SK-N-SH treated with all-trans-retinoic acid at 6 μM for 48 hours (cell line): ENCODE measurements at regions not wholly inside any gene's neighbourhood (a gene's known extent, or its start where the extent isn't known, plus 50 kb on each side); places are given as distances from the start of the nearest gene placed in this dataset.
"Not testable (repeated sequence)": the region's sequence is repeated elsewhere in the genome, so short reads cannot be mapped to it uniquely, and the experiment has no call there.

ENCODE experiments used
- ATAC-seq: fragments of 200-7000 bp; cut with Tn5 transposase; 3 replicates; pipeline ENCODE4 v1.9.1; 2020; ENCODE audit warnings: mild to moderate bottlenecking, moderate library complexity
- ARNTL ChIP-seq: fragments of 450-650 bp; formaldehyde crosslinking; IDR thresholded peaks from 2 replicates; pipeline ENCODE4 v1.5.0; 2020; ENCODE audit warnings: low read depth, mild to moderate bottlenecking, moderate library complexity, borderline replicate concordance
- CSDC2 ChIP-seq: fragments of 250-450 bp; sonication (Bioruptor Pico); IDR thresholded peaks from 2 replicates; pipeline ENCODE4 v1.5.0; 2020; ENCODE audit warnings: mild to moderate bottlenecking, moderate library complexity
- ESRRG ChIP-seq: fragments of 250-450 bp; sonication (Bioruptor Pico); IDR thresholded peaks from 2 replicates; pipeline ENCODE4 v1.6.1; 2021; ENCODE audit warnings: mild to moderate bottlenecking
- GLIS3 ChIP-seq: fragments of 250-450 bp; sonication (Bioruptor Pico); IDR thresholded peaks from 2 replicates; pipeline ENCODE4 v1.5.0; 2020; ENCODE audit warnings: mild to moderate bottlenecking, moderate library complexity
- ISL1 ChIP-seq: fragments of 250-450 bp; sonication (Bioruptor Pico); IDR thresholded peaks from 2 replicates; pipeline ENCODE4 v2.1.2; 2022; ENCODE audit warnings: mild to moderate bottlenecking, moderate library complexity
- RARB ChIP-seq: fragments of 250-450 bp; sonication (Bioruptor Pico); IDR thresholded peaks from 2 replicates; pipeline ENCODE4 v1.8.0; 2021; ENCODE audit warnings: mild to moderate bottlenecking, moderate library complexity
- SNAI2 ChIP-seq: fragments of 250-450 bp; sonication (Bioruptor Pico); IDR thresholded peaks from 2 replicates; pipeline ENCODE4 v1.5.0; 2020; ENCODE audit warnings: mild to moderate bottlenecking, moderate library complexity
- TCF4 ChIP-seq: fragments of 250-450 bp; sonication (Bioruptor Pico); IDR thresholded peaks from 2 replicates; pipeline ENCODE4 v1.8.0; 2021; ENCODE audit warnings: mild to moderate bottlenecking, moderate library complexity, borderline replicate concordance
- TOX ChIP-seq: fragments of 250-450 bp; sonication (Bioruptor Pico); IDR thresholded peaks from 2 replicates; pipeline ENCODE4 v1.8.0; 2021; ENCODE audit warnings: mild to moderate bottlenecking, moderate library complexity, borderline replicate concordance
- ZC3H10 ChIP-seq: fragments of 250-450 bp; sonication (Bioruptor Pico); IDR thresholded peaks from 2 replicates; pipeline ENCODE4 v1.5.1; 2021; ENCODE audit warnings: mild to moderate bottlenecking, moderate library complexity
- ZFP3 ChIP-seq: fragments of 250-450 bp; sonication (Bioruptor Pico); IDR thresholded peaks from 2 replicates; pipeline ENCODE4 v1.5.0; 2020; ENCODE audit warnings: mild to moderate bottlenecking, moderate library complexity
- ZFP30 ChIP-seq: fragments of 450-650 bp; formaldehyde crosslinking; IDR thresholded peaks from 2 replicates; pipeline ENCODE4 v1.5.0; 2022; ENCODE audit warnings: mild to moderate bottlenecking, moderate library complexity
- ZNF565 ChIP-seq: fragments of 450-650 bp; formaldehyde crosslinking; conservative IDR thresholded peaks from 2 replicates; pipeline ENCODE4 v1.5.0; 2020; ENCODE audit warnings: low read depth, mild to moderate bottlenecking, moderate library complexity
- ZNF70 ChIP-seq: fragments of 450-650 bp; formaldehyde crosslinking; IDR thresholded peaks from 2 replicates; pipeline ENCODE4 v1.5.0; 2020; ENCODE audit warnings: mild to moderate bottlenecking, moderate library complexity
- ZNF8 ChIP-seq: fragments of 450-650 bp; formaldehyde crosslinking; IDR thresholded peaks from 2 replicates; pipeline ENCODE4 v1.5.0; 2020; ENCODE audit warnings: mild to moderate bottlenecking, moderate library complexity
- TF ChIP-seq, protein P1 (sequence below): fragments of 250-450 bp; sonication (Bioruptor Pico); IDR thresholded peaks from 2 replicates; pipeline ENCODE4 v1.8.0; 2021; ENCODE audit warnings: low read depth, mild to moderate bottlenecking, moderate library complexity, borderline replicate concordance
- TF ChIP-seq, protein P2 (sequence below): fragments of 250-450 bp; sonication (Bioruptor Pico); IDR thresholded peaks from 2 replicates; pipeline ENCODE4 v1.8.0; 2020; ENCODE audit warnings: mild to moderate bottlenecking, moderate library complexity, borderline replicate concordance
- TF ChIP-seq, protein P3 (sequence below): fragments of 250-450 bp; sonication (Bioruptor Pico); IDR thresholded peaks from 2 replicates; pipeline ENCODE4 v1.5.1; 2021; ENCODE audit warnings: mild to moderate bottlenecking, moderate library complexity

DNA sequence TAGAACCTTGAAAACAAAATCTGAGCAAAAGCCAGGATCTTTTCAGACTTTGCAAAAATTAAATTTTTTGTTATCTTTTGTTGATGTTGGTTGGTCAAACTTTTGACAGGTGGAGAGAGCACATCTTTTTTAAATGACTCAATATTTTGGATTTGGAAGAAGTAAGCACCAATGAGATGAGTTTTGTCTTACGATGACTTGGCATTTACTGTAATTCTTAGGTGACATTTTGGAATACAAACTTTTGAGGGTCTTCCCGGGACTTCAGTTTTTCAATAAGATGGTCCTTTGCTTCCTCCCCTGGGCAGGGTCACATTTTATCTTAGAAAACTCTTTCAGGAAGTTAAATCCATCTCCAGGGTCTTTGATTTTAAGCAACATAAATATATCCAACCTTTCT lies 423.9 kb downstream of the HS3ST3B1 start:
- TF ChIP-seq, protein P1, sequence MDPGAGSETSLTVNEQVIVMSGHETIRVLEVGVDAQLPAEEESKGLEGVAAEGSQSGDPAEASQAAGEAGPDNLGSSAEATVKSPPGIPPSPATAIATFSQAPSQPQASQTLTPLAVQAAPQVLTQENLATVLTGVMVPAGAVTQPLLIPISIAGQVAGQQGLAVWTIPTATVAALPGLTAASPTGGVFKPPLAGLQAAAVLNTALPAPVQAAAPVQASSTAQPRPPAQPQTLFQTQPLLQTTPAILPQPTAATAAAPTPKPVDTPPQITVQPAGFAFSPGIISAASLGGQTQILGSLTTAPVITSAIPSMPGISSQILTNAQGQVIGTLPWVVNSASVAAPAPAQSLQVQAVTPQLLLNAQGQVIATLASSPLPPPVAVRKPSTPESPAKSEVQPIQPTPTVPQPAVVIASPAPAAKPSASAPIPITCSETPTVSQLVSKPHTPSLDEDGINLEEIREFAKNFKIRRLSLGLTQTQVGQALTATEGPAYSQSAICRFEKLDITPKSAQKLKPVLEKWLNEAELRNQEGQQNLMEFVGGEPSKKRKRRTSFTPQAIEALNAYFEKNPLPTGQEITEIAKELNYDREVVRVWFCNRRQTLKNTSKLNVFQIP, result no peak
- TF ChIP-seq GLIS3 (CRISPR knock-in tag) (no peak), ZNF8 (CRISPR knock-in tag) (no peak), ZNF70 (no peak), TCF4 (no peak), ZNF565 (CRISPR knock-in tag) (no peak), ZFP3 (CRISPR knock-in tag) (no peak), SNAI2 (no peak), TOX (CRISPR knock-in tag) (no peak), ARNTL (CRISPR knock-in tag) (no peak), CSDC2 (CRISPR knock-in tag) (no peak), ESRRG (CRISPR knock-in tag) (no peak)
- TF ChIP-seq, protein P2, sequence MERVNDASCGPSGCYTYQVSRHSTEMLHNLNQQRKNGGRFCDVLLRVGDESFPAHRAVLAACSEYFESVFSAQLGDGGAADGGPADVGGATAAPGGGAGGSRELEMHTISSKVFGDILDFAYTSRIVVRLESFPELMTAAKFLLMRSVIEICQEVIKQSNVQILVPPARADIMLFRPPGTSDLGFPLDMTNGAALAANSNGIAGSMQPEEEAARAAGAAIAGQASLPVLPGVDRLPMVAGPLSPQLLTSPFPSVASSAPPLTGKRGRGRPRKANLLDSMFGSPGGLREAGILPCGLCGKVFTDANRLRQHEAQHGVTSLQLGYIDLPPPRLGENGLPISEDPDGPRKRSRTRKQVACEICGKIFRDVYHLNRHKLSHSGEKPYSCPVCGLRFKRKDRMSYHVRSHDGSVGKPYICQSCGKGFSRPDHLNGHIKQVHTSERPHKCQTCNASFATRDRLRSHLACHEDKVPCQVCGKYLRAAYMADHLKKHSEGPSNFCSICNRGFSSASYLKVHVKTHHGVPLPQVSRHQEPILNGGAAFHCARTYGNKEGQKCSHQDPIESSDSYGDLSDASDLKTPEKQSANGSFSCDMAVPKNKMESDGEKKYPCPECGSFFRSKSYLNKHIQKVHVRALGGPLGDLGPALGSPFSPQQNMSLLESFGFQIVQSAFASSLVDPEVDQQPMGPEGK (CRISPR knock-in tag), result no peak
- TF ChIP-seq, protein P3, sequence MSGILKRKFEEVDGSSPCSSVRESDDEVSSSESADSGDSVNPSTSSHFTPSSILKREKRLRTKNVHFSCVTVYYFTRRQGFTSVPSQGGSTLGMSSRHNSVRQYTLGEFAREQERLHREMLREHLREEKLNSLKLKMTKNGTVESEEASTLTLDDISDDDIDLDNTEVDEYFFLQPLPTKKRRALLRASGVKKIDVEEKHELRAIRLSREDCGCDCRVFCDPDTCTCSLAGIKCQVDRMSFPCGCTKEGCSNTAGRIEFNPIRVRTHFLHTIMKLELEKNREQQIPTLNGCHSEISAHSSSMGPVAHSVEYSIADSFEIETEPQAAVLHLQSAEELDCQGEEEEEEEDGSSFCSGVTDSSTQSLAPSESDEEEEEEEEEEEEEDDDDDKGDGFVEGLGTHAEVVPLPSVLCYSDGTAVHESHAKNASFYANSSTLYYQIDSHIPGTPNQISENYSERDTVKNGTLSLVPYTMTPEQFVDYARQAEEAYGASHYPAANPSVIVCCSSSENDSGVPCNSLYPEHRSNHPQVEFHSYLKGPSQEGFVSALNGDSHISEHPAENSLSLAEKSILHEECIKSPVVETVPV, result no peak
- ATAC-seq, result no peak

DNA sequence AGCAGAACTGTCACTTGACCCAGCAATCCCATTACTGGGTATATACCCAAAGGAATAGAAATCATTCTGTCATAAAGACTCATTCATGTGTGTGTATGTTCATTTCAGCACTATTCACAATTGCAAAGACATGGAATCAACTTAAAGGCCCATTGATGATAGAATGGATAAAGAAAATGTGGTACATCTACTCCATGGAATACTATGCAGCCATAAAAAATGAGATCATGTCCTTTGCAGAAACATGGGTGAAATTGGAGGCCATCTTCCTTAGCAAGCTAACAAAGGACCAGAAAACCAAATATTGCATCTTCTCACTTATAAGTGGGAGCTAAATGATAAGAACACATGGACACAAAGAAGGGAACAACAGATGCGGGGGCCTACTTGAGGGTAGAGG lies 422.5 kb downstream of the HS3ST3B1 start:
- not testable (repeated sequence) for ATAC-seq
- TF ChIP-seq ZNF8 (CRISPR knock-in tag), result peak; percentile 60; the same call in 1 of the 2 replicates

DNA sequence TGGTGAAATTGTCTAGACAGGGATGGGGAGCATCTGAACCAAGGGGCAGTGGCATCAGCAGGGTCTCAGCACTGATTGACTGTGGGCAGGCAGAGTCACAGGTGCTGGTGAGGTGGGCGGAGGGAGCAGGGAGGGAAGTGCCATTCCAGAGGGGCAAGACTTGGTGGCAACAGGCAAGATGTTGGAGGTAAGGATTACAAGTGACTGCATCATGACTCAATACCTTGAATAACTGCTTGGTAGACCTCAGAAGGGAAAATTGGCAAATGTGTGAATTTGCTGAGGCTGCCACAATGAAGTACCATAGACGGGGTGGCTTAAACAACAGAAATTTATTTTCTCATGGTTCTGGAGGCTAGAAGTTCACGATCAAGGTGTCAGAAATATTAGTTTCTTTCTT lies 419.1 kb downstream of the HS3ST3B1 start:
- no peak for TF ChIP-seq SNAI2
- no peak for TF ChIP-seq ZNF8 (CRISPR knock-in tag)
- no peak for ATAC-seq

DNA sequence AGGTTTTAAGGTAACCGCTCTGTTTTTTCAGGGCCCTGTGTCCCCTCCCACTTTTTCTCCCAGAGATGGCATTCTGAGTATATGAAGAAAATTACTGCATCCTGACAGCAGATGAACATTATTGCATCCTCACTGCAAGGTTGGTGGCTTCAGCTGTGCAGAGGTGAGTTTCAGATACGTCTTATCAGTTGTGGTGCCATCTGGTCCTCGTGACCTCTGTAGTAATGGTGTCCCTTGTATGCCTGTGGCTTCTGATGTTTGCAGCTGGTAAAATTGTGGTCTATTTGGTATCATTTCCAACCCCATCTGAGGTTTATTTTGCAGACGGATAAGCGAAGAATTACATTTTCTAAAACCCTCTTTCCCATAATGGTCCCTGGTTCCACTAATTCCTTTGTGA lies 417.0 kb downstream of the HS3ST3B1 start:
- TF ChIP-seq ISL1 (CRISPR knock-in tag) (no peak), ZFP30 (CRISPR knock-in tag) (no peak), ZNF70 (no peak), SNAI2 (no peak), ZC3H10 (CRISPR knock-in tag) (no peak), ZNF8 (CRISPR knock-in tag) (no peak), ARNTL (CRISPR knock-in tag) (no peak), CSDC2 (CRISPR knock-in tag) (no peak), GLIS3 (CRISPR knock-in tag) (no peak), RARB (CRISPR knock-in tag) (no peak), ESRRG (CRISPR knock-in tag) (no peak), ZFP3 (CRISPR knock-in tag) (no peak), ZNF565 (CRISPR knock-in tag) (no peak), TCF4 (no peak)
- TF ChIP-seq, protein P3, result no peak
- TF ChIP-seq, protein P2 (CRISPR knock-in tag), result no peak
- TF ChIP-seq, protein P1, result no peak
- TF ChIP-seq, all 23 proteins: peak for 0
- ATAC-seq, result no peak
